ENCODE measurements at regions not wholly inside any gene's neighbourhood (a gene's known extent, or its start where the extent isn't known, plus 50 kb on each side); places are given as distances from the start of the nearest gene placed in this dataset.

- TF ChIP-seq TCF12 (IDR thresholded peaks at IDR 0.05; ENCODE audit: low read depth, low read length) (no peak), MAFK (IDR thresholded peaks at IDR 0.05; ENCODE audit: low read depth, low read length) (no peak), KDM1A (IDR thresholded peaks at IDR 0.05; ENCODE audit: borderline replicate concordance, low read length) (no peak), POLR2A (IDR thresholded peaks at IDR 0.05; ENCODE audit: control extremely low read depth in 1 of 2, low read depth in 2 of 2, low read length in 2 of 2) (no peak), GTF2F1 (IDR thresholded peaks at IDR 0.05; ENCODE audit: borderline replicate concordance, low read depth, low read length) (no peak), GABPA (IDR thresholded peaks at IDR 0.05; ENCODE audit: borderline replicate concordance, insufficient read depth, low read length) (no peak), EZH2 (IDR thresholded peaks at IDR 0.05; ENCODE audit: low read depth, low read length, severe bottlenecking) (no peak), CHD2 (IDR thresholded peaks at IDR 0.05; ENCODE audit: low read length) (no peak), RNF2 (IDR thresholded peaks at IDR 0.05; ENCODE audit: borderline replicate concordance, low read depth, low read length, missing control alignments, poor library complexity, severe bottlenecking) (no peak), CEBPB (IDR thresholded peaks at IDR 0.05; ENCODE audit: low read depth, low read length) (no peak), CHD1 (IDR thresholded peaks at IDR 0.05; ENCODE audit: low read depth, low read length) (no peak), ZNF274 (IDR thresholded peaks at IDR 0.05; ENCODE audit: borderline replicate concordance, extremely low read depth, low read length) (no peak)
- FAIRE-seq (no peak), DNase-seq (ENCODE audit: low read depth in 1 of 2, low spot score in 2 of 2) (no peak)
- Histone ChIP-seq H3K23ac (ENCODE audit: insufficient read length) (no peak overlapping the region), H3K14ac (ENCODE audit: insufficient read length) (no peak overlapping the region), H2BK5ac (ENCODE audit: low read depth, low read length) (no peak overlapping the region), H4K5ac (ENCODE audit: insufficient read length, low read depth, low read length) (no peak overlapping the region), H3K27me3 (replicated peaks in 1 of 4; ENCODE audit: control insufficient read depth in 3 of 4, extremely low read depth in 1 of 4, insufficient read depth in 3 of 4, low read length in 3 of 4) (peaks cover 0 to 14% (median 7%) of the 10 kb centered on the region in 4 experiments; a peak in 6 of 7 replicates), H3K9ac (replicated peaks in 1 of 4; ENCODE audit: extremely low read depth in 1 of 4, low read depth in 3 of 4, low read length in 3 of 4) (no peak overlapping the region), H2BK20ac (ENCODE audit: low read length) (no peak overlapping the region), H3K4me1 (replicated peaks in 1 of 4; ENCODE audit: control insufficient read depth in 3 of 4, insufficient read depth in 4 of 4, low read length in 3 of 4) (no peaks in the 10 kb centered on the region), H3K4me2 (ENCODE audit: insufficient read depth in 1 of 2, low read depth in 2 of 2, low read length in 2 of 2) (no peak overlapping the region), H2BK120ac (replicated peaks; ENCODE audit: low read depth, low read length) (no peak overlapping the region), H2AK5ac (ENCODE audit: low read depth, low read length) (no peak overlapping the region), H3K36me3 (ENCODE audit: control insufficient read depth in 2 of 4, insufficient read depth in 4 of 4, low read length in 3 of 4) (no peaks in the 10 kb centered on the region), H3K27ac (ENCODE audit: low read depth, low read length) (no peak overlapping the region), H3K23me2 (ENCODE audit: low read depth, low read length) (no peaks in the 10 kb centered on the region; the same call in 1 of the 2 replicates), H3K9me3 (ENCODE audit: insufficient read depth in 2 of 2, low read depth in 1 of 2, low read length in 1 of 2) (no peaks in the 10 kb centered on the region), H3K79me2 (ENCODE audit: control insufficient read depth in 1 of 2, insufficient read depth in 2 of 2, low read length in 2 of 2) (no peaks in the 10 kb centered on the region), H4K20me1 (replicated peaks in 1 of 2; ENCODE audit: control insufficient read depth in 1 of 2, insufficient read depth in 2 of 2, low read length in 2 of 2) (no peaks in the 10 kb centered on the region), H3K4ac (replicated peaks; ENCODE audit: insufficient read length, low read depth, low read length) (no peak overlapping the region), H3K79me1 (ENCODE audit: low read depth, low read length) (no peaks in the 10 kb centered on the region), H3K4me3 (ENCODE audit: extremely low read depth in 1 of 4, insufficient read depth in 2 of 4, low read depth in 3 of 4, low read length in 4 of 4) (no peak overlapping the region), H3K18ac (ENCODE audit: extremely low read depth, low read length) (no peak overlapping the region), H4K8ac (ENCODE audit: extremely low read depth, insufficient read depth, low read length) (no peak overlapping the region), H3K56ac (replicated peaks; ENCODE audit: insufficient read length, low read depth, low read length) (no peak overlapping the region), H2BK15ac (ENCODE audit: low read length) (no peak overlapping the region), H4K91ac (replicated peaks; ENCODE audit: insufficient read length, low read length) (no peak overlapping the region), H2BK12ac (ENCODE audit: low read depth, low read length) (no peak overlapping the region), H2AFZ (ENCODE audit: low read length) (no peak overlapping the region)
- POLR2A ChIA-PET (ENCODE audit: partially characterized antibody), result no interaction called here
- CTCF ChIA-PET (ENCODE audit: partially characterized antibody), result interaction anchor here (0.9 kb wide), 1 partner anchor 295 kb away, joined by 5 read pairs; no protein-coding TSS in a partner anchor
- WGBS, 2 experiments (ENCODE audit: extremely low coverage in 1 of 2, insufficient coverage in 1 of 2, insufficient read length in 1 of 2, insufficient replicate concordance in 2 of 2, low coverage in 1 of 2, low lambda C conversion rate in 2 of 2, missing lambda C conversion rate in 1 of 2), result 95% methylated on average over 3 of the region's 3 CpGs; no CpG with 5 or more reads in 1 of the 2 experiments
Observed at GRCh38 chr22:27510024-27510423, 291.5 kb downstream of the MN1 start.

All from H1 (cell line).